ENCODE measurements at regions not wholly inside any gene's neighbourhood (a gene's known extent, or its start where the extent isn't known, plus 50 kb on each side); places are given as distances from the start of the nearest gene placed in this dataset.
A peak's percentile ranks its signal among the peaks of the same experiment; 100 is the strongest.

GRCh38 chr4:20451986-20452385, 200.3 kb downstream of the SLIT2 start:
- no peak for DNase-seq (ENCODE audit: low read depth)

- no peak for DNase-seq (ENCODE audit: low read depth)
Measured at GRCh38 chr4:20454515-20454914, 202.8 kb downstream of the SLIT2 start.

GRCh38 chr4:20456407-20456806, 204.7 kb downstream of the SLIT2 start:
- DNase-seq (ENCODE audit: low read depth), result no peak

- DNase-seq (ENCODE audit: low read depth), result no peak
Measured at GRCh38 chr4:20462426-20463175, 210.9 kb downstream of the SLIT2 start.

GRCh38 chr4:20463176-20463430, 211.4 kb downstream of the SLIT2 start:
- DNase-seq (ENCODE audit: low read depth), result no peak

- DNase-seq (ENCODE audit: low read depth), result no peak
Measured at GRCh38 chr4:20464381-20464780, 212.7 kb downstream of the SLIT2 start.

GRCh38 chr4:20474119-20474518, 222.4 kb downstream of the SLIT2 start:
- no peak for DNase-seq (ENCODE audit: low read depth)

GRCh38 chr4:20478412-20478811, 221.8 kb upstream of the PACRGL start:
- no peak for DNase-seq (ENCODE audit: low read depth)

GRCh38 chr4:20480165-20480947, 219.9 kb upstream of the PACRGL start:
- no peak for DNase-seq (ENCODE audit: low read depth)

GRCh38 chr4:20483416-20483815, 216.8 kb upstream of the PACRGL start:
- DNase-seq (ENCODE audit: low read depth), result no peak

GRCh38 chr4:20486433-20486832, 213.8 kb upstream of the PACRGL start:
- DNase-seq (ENCODE audit: low read depth), result no peak

GRCh38 chr4:20487446-20487845, 212.8 kb upstream of the PACRGL start:
- peak; percentile 11 for DNase-seq (ENCODE audit: low read depth)

GRCh38 chr4:20487852-20488251, 212.4 kb upstream of the PACRGL start:
- peak; percentile 10 for DNase-seq (ENCODE audit: low read depth)

GRCh38 chr4:20490734-20491133, 209.5 kb upstream of the PACRGL start:
- DNase-seq (ENCODE audit: low read depth), result no peak

GRCh38 chr4:20493761-20494353, 206.4 kb upstream of the PACRGL start:
- peak; percentile 39 for DNase-seq (ENCODE audit: low read depth)

- DNase-seq (ENCODE audit: low read depth), result no peak
Measured at GRCh38 chr4:20496068-20496467, 204.2 kb upstream of the PACRGL start.

GRCh38 chr4:20504146-20504545, 196.1 kb upstream of the PACRGL start:
- no peak for DNase-seq (ENCODE audit: low read depth)

GRCh38 chr4:20505927-20506326, 194.3 kb upstream of the PACRGL start:
- no peak for DNase-seq (ENCODE audit: low read depth)

GRCh38 chr4:20506827-20507226, 193.4 kb upstream of the PACRGL start:
- DNase-seq (ENCODE audit: low read depth), result peak; percentile 49

GRCh38 chr4:20509315-20509714, 190.9 kb upstream of the PACRGL start:
- DNase-seq (ENCODE audit: low read depth), result no peak

GRCh38 chr4:20512033-20512792, 188.0 kb upstream of the PACRGL start:
- no peak for DNase-seq (ENCODE audit: low read depth)

- no peak for DNase-seq (ENCODE audit: low read depth)
Measured at GRCh38 chr4:20512985-20513384, 187.3 kb upstream of the PACRGL start.

GRCh38 chr4:20520901-20521300, 179.4 kb upstream of the PACRGL start:
- DNase-seq (ENCODE audit: low read depth), result peak; percentile 40
